WERI-Rb-1 (cell line): ENCODE measurements at regions not wholly inside any gene's neighbourhood (a gene's known extent, or its start where the extent isn't known, plus 50 kb on each side); places are given as distances from the start of the nearest gene placed in this dataset.

ENCODE experiments used
- DNase-seq: peaks from one replicate; pipeline ENCODE4 v3.0.0-alpha.2; 2020
- H3K27ac ChIP-seq: fragments of 250-450 bp; sonication (Bioruptor Pico); 2 replicates; pipeline ENCODE4 v1.5.1; 2020; ENCODE audit warnings: mild to moderate bottlenecking, moderate library complexity
- H3K27me3 ChIP-seq: fragments of 250-450 bp; sonication (Bioruptor Pico); 2 replicates; pipeline ENCODE4 v1.5.1; 2021; ENCODE audit warnings: mild to moderate bottlenecking, low read depth, moderate library complexity; ENCODE audit not compliant: insufficient read depth, severe bottlenecking
- H3K36me3 ChIP-seq: fragments of 250-450 bp; sonication (Bioruptor Pico); 2 replicates; pipeline ENCODE4 v1.5.1; 2020; ENCODE audit warnings: mild to moderate bottlenecking, moderate library complexity
- H3K4me3 ChIP-seq: 2 replicates; pipeline ENCODE4 v1.5.1; 2011; ENCODE audit warnings: low read depth, mild to moderate bottlenecking, control low read depth, low read length
- H3K9me3 ChIP-seq: fragments of 250-450 bp; sonication (Bioruptor Pico); 2 replicates; pipeline ENCODE4 v1.5.1; 2021; ENCODE audit warnings: mild to moderate bottlenecking, moderate library complexity; ENCODE audit not compliant: severe bottlenecking
- TF ChIP-seq, protein P1 (sequence below): IDR thresholded peaks from 2 replicates; pipeline ENCODE4 v1.5.1; 2011; ENCODE audit warnings: low read depth, mild to moderate bottlenecking, control low read depth, inconsistent platforms, low read length

DNA sequence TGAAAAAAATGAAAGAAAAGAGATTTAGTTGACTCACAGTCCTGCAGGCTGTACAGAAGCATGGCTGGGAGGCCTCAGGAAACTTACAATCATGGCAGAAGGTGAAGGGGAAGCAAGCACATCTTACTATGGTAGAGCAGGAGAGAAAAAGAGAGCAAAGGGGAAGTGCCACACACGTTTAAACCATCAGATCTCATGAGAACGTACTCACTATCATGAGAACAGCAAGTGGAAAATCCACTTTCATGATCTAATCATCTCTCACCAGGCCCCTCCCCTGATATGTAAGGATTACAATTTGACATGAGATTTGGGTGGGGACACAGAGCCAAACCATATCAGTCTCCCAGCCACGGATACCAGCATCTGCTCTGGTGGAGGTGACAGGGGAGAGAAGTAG is 50.8 kb upstream of the CPOX start:
- Histone ChIP-seq H3K9me3 (no peaks in the 10 kb centered on the region), H3K27me3 (peaks cover 10% of the 10 kb centered on the region), H3K36me3 (no peaks in the 10 kb centered on the region), H3K4me3 (no peak overlapping the region), H3K27ac (no peak overlapping the region)
- TF ChIP-seq, protein P1, sequence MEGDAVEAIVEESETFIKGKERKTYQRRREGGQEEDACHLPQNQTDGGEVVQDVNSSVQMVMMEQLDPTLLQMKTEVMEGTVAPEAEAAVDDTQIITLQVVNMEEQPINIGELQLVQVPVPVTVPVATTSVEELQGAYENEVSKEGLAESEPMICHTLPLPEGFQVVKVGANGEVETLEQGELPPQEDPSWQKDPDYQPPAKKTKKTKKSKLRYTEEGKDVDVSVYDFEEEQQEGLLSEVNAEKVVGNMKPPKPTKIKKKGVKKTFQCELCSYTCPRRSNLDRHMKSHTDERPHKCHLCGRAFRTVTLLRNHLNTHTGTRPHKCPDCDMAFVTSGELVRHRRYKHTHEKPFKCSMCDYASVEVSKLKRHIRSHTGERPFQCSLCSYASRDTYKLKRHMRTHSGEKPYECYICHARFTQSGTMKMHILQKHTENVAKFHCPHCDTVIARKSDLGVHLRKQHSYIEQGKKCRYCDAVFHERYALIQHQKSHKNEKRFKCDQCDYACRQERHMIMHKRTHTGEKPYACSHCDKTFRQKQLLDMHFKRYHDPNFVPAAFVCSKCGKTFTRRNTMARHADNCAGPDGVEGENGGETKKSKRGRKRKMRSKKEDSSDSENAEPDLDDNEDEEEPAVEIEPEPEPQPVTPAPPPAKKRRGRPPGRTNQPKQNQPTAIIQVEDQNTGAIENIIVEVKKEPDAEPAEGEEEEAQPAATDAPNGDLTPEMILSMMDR: no peak
- DNase-seq: no peak

DNA sequence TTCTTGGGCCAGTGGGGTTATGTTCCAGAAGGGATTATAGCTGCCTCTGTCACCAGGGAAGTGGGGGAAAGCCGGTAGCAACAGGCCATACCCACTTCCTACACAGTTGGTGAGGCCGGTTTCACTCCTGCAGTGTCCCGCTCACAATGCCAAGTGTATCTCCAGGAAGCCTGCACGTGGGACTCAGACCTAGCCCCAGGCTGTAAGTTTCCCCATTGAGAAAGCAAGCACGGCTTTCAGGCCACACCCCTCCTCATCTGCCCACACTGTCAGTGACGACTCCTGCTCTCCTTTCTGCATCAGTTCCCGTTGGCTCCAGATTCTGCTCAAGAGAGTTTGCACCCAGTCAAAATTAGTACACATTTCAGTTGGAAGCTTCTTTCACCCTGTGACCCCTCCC is 51.6 kb upstream of the CPOX start:
- H3K27ac ChIP-seq: no peak overlapping the region
- TF ChIP-seq, protein P1: no peak
- H3K36me3 ChIP-seq: no peaks in the 10 kb centered on the region
- H3K27me3 ChIP-seq: peaks cover 10% of the 10 kb centered on the region
- H3K4me3 ChIP-seq: no peak overlapping the region
- H3K9me3 ChIP-seq: no peaks in the 10 kb centered on the region
- no peak for DNase-seq

DNA sequence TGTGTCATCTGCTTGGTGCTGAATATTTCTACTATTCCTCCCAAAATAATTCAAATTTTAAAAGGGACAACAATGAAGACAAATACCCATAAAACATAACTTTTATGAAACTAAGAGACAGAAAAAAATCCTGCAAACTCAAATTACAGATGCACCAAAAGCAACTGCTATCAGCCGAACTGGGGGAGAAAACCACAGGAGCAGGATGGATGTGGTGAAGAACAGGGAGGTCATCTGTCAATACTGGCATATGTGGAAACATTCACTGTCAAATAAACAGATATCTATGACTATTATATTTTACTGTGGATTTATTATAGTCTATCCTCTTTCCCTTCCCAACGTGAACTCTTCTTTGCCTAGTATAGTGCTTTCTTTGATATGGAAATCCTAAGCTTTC is 53.3 kb upstream of the CPOX start:
- TF ChIP-seq, protein P1: no peak
- H3K4me3 ChIP-seq: no peak overlapping the region

DNA sequence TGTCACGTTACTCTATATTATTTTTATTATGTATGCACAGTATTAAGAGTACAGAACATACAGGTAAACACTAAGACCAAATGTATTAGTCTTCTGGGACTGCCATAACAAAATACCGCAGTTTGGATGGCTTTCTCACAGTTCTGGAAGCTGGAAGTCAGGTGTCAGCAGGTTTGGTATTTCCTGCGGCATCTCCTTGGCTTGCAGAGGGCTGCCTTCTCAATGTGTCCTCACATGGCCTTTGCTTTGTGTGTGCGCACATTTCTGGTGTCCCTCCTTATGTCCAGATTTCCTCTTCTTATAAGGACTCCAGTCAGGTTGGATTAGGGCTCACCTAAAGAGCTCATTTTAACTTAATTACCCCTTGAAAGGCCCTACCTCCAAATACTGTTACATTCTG is 53.8 kb upstream of the CPOX start:
- Histone ChIP-seq H3K36me3 (no peaks in the 10 kb centered on the region), H3K27me3 (peaks cover 6% of the 10 kb centered on the region), H3K27ac (no peak overlapping the region), H3K4me3 (no peak overlapping the region), H3K9me3 (no peaks in the 10 kb centered on the region)
- TF ChIP-seq, protein P1: no peak
- no peak for DNase-seq

More for the DNA sequence above, 53.3 kb upstream of the CPOX start:
- Histone ChIP-seq H3K27ac (no peak overlapping the region), H3K36me3 (no peaks in the 10 kb centered on the region), H3K9me3 (no peaks in the 10 kb centered on the region), H3K27me3 (peaks cover 4% of the 10 kb centered on the region)
- no peak for DNase-seq

DNA sequence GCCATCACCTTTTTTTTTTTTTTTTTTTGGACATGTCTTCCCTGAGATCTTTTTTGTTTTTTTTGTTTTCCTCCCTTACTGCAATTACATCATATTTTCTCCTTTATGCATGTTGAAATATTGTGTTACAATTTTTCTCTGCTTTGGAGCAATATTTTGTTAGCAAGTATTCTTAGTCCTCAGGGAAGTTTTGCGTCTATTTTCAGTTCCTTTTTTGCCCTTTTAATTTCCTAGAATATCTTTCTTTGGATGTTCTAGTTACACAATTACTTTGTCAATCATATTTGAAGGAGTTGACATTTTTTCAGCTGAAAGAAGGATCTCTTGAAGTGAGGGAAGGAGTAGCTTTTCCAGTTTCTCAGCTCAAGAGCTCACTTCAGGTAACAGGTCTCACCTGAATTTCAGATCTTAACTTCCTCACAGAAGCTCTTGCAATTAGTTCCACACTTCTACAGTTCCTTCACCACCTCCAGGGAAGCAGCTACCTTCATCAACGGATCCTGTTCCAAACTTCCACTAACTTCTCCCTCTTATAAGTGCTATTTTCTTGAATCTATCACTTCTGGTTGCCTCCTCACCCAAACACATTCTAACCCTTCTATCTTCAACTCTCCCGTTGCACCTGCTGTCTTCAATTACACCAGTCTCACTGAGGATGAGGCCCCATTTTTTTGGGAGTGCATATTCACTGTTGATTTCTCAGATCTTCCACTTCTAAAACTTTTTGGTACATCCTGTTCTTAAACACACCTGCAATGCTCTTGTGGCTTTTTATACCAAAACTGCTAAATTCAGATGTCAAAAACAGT is 57.8 kb upstream of the CPOX start:
- H3K27me3 ChIP-seq: peaks cover 6% of the 10 kb centered on the region
- no peak overlapping the region for H3K27ac ChIP-seq
- no peaks in the 10 kb centered on the region for H3K9me3 ChIP-seq
- no peaks in the 10 kb centered on the region for H3K36me3 ChIP-seq
- no peak overlapping the region for H3K4me3 ChIP-seq
- DNase-seq: no peak
- TF ChIP-seq, protein P1: no peak

DNA sequence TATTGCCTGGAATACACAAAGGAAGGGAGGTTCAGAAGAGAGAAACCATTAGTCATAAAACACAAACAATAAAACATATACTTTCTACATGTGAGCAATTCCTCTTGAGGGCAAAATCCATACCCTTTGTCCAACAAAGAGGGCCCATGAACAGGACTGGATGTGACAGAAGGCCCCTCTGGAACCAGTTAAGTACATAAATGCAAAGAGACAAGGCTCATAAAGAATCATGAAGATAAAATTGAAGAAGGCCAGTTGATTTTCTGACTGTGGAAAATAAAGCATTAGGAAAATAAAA is 58.3 kb upstream of the CPOX start:
- Histone ChIP-seq H3K4me3 (no peak overlapping the region), H3K36me3 (no peaks in the 10 kb centered on the region), H3K9me3 (no peaks in the 10 kb centered on the region), H3K27ac (no peak overlapping the region), H3K27me3 (peaks cover 6% of the 10 kb centered on the region)
- TF ChIP-seq, protein P1: no peak
- DNase-seq: no peak
